Lung (tissue), 11 donors: ENCODE measurements at regions not wholly inside any gene's neighbourhood (a gene's known extent, or its start where the extent isn't known, plus 50 kb on each side); places are given as distances from the start of the nearest gene placed in this dataset.
A peak's percentile ranks its signal among the peaks of the same experiment; 100 is the strongest.
"Not testable (repeated sequence)": the region's sequence is repeated elsewhere in the genome, so short reads cannot be mapped to it uniquely, and the experiment has no call there.

Experiments
- ATAC-seq: fragments of 200-7000 bp; cut with Tn5 transposase; one replicate; pipeline ENCODE4 v1.9.1; 2020; ENCODE audit warnings: moderate number of reproducible peaks; ENCODE audit not compliant: insufficient read depth, low FRiP score
- DNase-seq, 3 donors: peaks; one replicate each; pipeline ENCODE4 v3.0.0-alpha.2; 2013 to 2017
- H3K27ac ChIP-seq, 2 donors: one replicate each; pipeline ENCODE4 v1.5.1; 2013; ENCODE audit warnings: mild to moderate bottlenecking in 2 of 2, moderate library complexity in 2 of 2, control low read depth in 1 of 2, inconsistent platforms in 1 of 2, low read depth in 1 of 2, low read length in 1 of 2
- H3K27me3 ChIP-seq, 3 donors: one replicate each; pipeline ENCODE4 v1.5.1; 2013; ENCODE audit warnings: low read length in 2 of 3; ENCODE audit not compliant: control insufficient read depth in 3 of 3, insufficient read depth in 3 of 3
- H3K36me3 ChIP-seq, 4 donors: one replicate each; pipeline ENCODE4 v1.5.1; 2013; ENCODE audit warnings: low read length in 4 of 4, mild to moderate bottlenecking in 1 of 4, moderate library complexity in 1 of 4; ENCODE audit not compliant: control insufficient read depth in 4 of 4, insufficient read depth in 4 of 4
- H3K4me1 ChIP-seq, 5 donors: one replicate each; pipeline ENCODE4 v1.5.1; 2013; ENCODE audit warnings: low read length in 5 of 5, mild to moderate bottlenecking in 2 of 5, moderate library complexity in 1 of 5; ENCODE audit not compliant: control insufficient read depth in 5 of 5, insufficient read depth in 5 of 5
- H3K4me3 ChIP-seq: one replicate; pipeline ENCODE4 v1.5.1; 2013; ENCODE audit warnings: mild to moderate bottlenecking, control low read depth, moderate library complexity
- H3K9ac ChIP-seq, 2 donors: one replicate each; pipeline ENCODE4 v1.5.1; 2013; ENCODE audit warnings: low read length in 2 of 2, control low read depth in 1 of 2; ENCODE audit not compliant: insufficient read depth in 1 of 2
- H3K9me3 ChIP-seq, 4 donors: one replicate each; pipeline ENCODE4 v1.5.1; 2013; ENCODE audit warnings: low read length in 3 of 4, mild to moderate bottlenecking in 1 of 4, moderate library complexity in 1 of 4; ENCODE audit not compliant: control insufficient read depth in 4 of 4, insufficient read depth in 3 of 4
- CTCF ChIP-seq: IDR thresholded peaks from 2 replicates; pipeline ENCODE4 v1.5.1; 2012; ENCODE audit warnings: mild to moderate bottlenecking; ENCODE audit errors: control extremely low read depth, extremely low read depth
- WGBS, 2 donors: extraction: QIAGEN DNeasy Blood & Tissue Kit; methylation state at CpG; one replicate each; pipeline ENCODE4 v1.1.7; 2013; 5-methylcytosine and 5-hydroxymethylcytosine counted together
- donor health status: control.
- donor health status: control.
- donor health status: Bipolar disorder and iron deficiency.
- donor health status: healthy.
- donor health status: DM: yes; HTN: yes; CAD: no.

GRCh38 chr5:100676817-100677631 is 141.8 kb downstream of the FAM174A start:
- WGBS, 2 donors: 63 to 81% methylated on average over 5 of the region's 5 CpGs
- no peak for TF ChIP-seq CTCF
- no peaks in the 10 kb centered on the region for H3K36me3 ChIP-seq
- peaks cover 0 to 7% (median 3%) of the 10 kb centered on the region in 5 donors for H3K4me1 ChIP-seq
- H3K27me3 ChIP-seq: no peaks in the 10 kb centered on the region
- H3K27ac ChIP-seq: no peak overlapping the region
- H3K9me3 ChIP-seq: no peaks in the 10 kb centered on the region
- no peak overlapping the region for H3K4me3 ChIP-seq
- ATAC-seq (no peak), DNase-seq (peak; percentile 48 to 92 (median 86))
- no peak overlapping the region for H3K9ac ChIP-seq

DNA sequence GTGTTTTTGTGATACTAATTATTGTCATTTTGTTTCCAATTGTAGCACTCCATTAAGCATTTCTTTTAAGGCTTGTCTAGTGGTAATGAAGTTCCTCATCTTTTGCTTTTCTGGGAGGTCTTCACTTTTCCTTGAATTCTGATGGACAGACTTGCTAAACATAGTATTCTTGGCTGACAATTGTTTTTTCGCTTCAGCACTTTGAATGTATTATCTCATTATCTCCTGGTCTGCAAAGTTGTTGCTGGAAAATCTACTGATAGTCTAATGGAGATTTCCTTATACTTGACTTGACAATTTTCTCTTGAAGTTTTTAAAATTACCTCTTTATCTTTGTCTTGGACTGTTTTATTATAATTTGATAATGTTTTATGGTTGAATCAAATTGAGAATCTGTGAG is 147.5 kb downstream of the FAM174A start:
- ATAC-seq (no peak), DNase-seq (no peak)
- Histone ChIP-seq H3K4me3 (no peak overlapping the region), H3K27ac (no peak overlapping the region), H3K9me3 (peaks cover 0 to 8% (median 5%) of the 10 kb centered on the region in 4 donors), H3K9ac (no peak overlapping the region), H3K36me3 (no peaks in the 10 kb centered on the region), H3K4me1 (no peaks in the 10 kb centered on the region), H3K27me3 (no peaks in the 10 kb centered on the region)
- no peak for TF ChIP-seq CTCF
- 96 to 97% methylated on average over 1 of the region's 1 CpG for WGBS, 2 donors

DNA sequence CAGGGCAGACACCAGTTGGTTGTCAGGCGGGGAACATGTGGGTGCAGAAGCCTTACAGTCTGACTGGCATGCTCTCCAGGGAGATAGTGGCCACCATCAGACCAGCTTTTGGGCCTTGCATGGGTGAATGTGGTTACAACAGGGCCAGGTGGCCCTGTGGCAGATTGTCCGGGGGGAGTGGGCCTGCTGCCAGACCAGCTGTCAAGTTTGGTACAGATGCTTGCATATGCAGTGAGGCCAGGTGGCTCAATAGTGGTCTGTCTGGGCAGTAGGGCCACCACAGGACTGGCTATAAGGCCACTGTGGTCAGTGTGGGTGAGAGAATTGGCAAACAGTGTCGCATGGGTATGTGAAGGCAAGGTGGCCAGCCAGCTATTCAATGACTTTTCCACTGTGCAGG is 148.7 kb downstream of the FAM174A start:
- TF ChIP-seq CTCF: no peak
- Histone ChIP-seq H3K4me1 (no peaks in the 10 kb centered on the region), H3K9me3 (peaks cover 0 to 8% (median 5%) of the 10 kb centered on the region in 4 donors), H3K27ac (no peak overlapping the region), H3K36me3 (no peaks in the 10 kb centered on the region), H3K27me3 (no peaks in the 10 kb centered on the region), H3K4me3 (no peak overlapping the region), H3K9ac (no peak overlapping the region)
- DNase-seq (no peak), ATAC-seq (no peak)
- WGBS, 2 donors: 81 to 98% methylated on average over 3 of the region's 3 CpGs

DNA sequence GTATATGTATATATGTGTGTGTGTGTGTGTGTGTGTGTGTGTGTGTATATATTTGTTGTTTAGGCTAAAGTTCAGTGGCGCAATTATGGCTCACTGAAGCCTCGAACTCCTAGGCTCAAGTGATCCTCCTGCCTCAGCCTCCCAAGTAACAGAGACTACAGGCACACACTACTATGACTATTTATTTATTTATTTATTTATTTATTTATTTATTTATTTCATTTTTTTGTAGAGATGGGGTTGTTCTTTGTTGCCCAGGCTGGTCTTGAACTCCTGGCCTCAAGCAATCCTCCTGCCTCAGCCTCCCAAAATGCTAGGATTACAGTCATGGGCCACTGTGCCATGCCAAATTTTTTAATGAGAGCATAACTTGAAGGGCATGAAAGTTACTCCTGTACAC is 149.9 kb downstream of the FAM174A start:
- 100% methylated on average over 2 of the region's 2 CpGs for WGBS, 2 donors
- H3K4me3 ChIP-seq, ATAC-seq, H3K27ac ChIP-seq, H3K9ac ChIP-seq, H3K36me3 ChIP-seq, DNase-seq, H3K9me3 ChIP-seq, H3K4me1 ChIP-seq, H3K27me3 ChIP-seq: not testable (repeated sequence)

DNA sequence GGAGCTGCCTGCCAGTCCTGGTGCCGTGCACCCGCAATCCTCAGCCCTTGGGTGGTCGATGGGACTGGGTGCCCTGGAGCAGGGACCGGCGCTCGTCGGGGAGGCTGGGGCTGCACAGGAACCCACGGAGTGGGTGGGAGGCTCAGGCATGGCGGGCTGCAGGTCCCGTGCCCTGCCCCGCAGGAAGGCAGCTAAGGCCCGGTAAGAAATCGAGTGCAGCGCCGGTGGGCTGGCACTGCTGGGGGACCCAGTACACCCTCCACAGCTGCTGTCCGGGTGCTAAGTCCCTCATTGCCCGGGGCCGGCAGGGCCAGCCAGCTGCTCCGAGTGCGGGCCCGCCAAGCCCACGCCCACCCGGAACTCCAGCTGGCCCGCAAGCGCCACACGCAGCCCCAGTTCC is 153.7 kb downstream of the FAM174A start:
- H3K27ac ChIP-seq, H3K4me3 ChIP-seq, H3K9ac ChIP-seq, ATAC-seq, H3K36me3 ChIP-seq, DNase-seq, H3K9me3 ChIP-seq, H3K4me1 ChIP-seq, H3K27me3 ChIP-seq: not testable (repeated sequence)
- 93 to 96% methylated on average over 26 of the region's 26 CpGs for WGBS, 2 donors
